SU-DHL-6 (cell line): ENCODE measurements at regions not wholly inside any gene's neighbourhood (a gene's known extent, or its start where the extent isn't known, plus 50 kb on each side); places are given as distances from the start of the nearest gene placed in this dataset.

Experiments
- CTCF ChIP-seq: fragments of 200-600 bp; sonication (generic); IDR thresholded peaks from one replicate; pipeline ENCODE4 v1.5.1; 2017; ENCODE audit warnings: antibody characterized with exemption, mild to moderate bottlenecking, low read length, moderate library complexity; ENCODE audit not compliant: insufficient read depth, poor library complexity, severe bottlenecking
- EZH2phosphoT487 ChIP-seq: fragments of 200-600 bp; sonication (generic), shearing (Covaris generic); conservative IDR thresholded peaks from 2 replicates; pipeline ENCODE4 v1.6.1; 2018; ENCODE audit warnings: mild to moderate bottlenecking, antibody characterized with exemption, low read length, moderate library complexity, mixed read lengths

DNA sequence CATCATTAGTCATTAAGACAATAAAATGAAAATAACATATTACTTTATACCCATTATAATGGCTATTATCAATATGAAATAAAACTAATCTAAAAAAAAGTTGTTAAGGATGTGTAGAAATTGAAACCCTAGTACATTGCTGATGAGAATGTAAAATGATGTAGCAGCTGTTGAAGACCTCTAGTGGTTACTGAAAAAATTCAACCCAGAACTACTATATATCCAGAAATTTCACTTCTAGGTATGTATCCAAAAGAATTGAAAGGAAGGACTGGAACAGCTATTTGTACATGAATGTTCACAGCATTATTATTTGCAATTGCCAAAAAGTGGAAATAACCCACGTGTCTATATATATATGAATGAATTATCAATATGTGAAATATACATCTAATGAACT, 180.3 kb upstream of the KLHL4 start:
- no peak for TF ChIP-seq CTCF
- TF ChIP-seq EZH2phosphoT487: no peak
